ENCODE measurements at regions not wholly inside any gene's neighbourhood (a gene's known extent, or its start where the extent isn't known, plus 50 kb on each side); places are given as distances from the start of the nearest gene placed in this dataset.

GRCh38 chr5:155987265-155987810 lies 339.6 kb upstream of the SGCD start:
- no peak for DNase-seq (ENCODE audit: low spot score)

DNA sequence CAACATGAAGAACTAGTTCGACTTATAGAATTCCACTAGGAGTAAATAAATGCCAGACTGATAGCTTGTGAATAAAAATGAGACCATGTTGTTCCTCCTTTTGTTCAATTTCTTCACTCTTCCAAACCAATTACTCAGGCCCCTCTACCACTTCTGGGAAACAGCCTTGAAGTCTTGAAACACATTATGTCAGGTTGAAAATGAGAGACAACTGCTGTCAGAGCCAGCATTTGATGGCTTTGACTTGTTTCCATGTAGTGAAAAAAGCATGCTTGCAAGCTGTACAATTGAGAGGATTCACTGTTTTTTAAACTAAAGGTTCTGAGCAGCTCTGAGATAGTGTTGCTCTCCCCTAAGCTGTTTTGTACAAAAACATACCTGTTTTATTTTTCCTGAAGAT lies 337.1 kb upstream of the SGCD start:
- no peak for DNase-seq (ENCODE audit: low spot score)

- no peak for DNase-seq (ENCODE audit: low spot score)
Measured at GRCh38 chr5:155996123-155996522, 330.8 kb upstream of the SGCD start.

GRCh38 chr5:155998257-155998656 lies 328.7 kb upstream of the SGCD start:
- DNase-seq (ENCODE audit: low spot score): no peak

DNA sequence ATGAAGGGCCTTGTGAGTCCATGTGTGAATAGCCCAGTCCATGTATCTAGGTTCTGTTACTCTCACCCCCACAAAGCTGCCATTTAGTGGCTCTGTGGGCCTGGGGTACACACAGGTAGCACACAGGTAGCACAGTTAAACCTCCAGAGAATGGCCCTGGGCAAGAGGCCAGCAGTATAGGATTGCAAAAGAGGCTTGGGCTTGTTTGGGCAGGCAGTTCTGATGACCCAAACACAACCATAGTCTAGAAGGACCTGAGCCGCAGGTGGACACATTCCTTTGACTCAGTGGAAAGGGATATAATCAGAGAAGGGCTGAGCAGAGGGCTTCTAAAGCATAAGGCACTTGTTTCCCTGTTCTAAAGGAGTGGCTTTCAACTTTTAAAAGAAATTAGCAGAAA lies 326.8 kb upstream of the SGCD start:
- no peak for DNase-seq (ENCODE audit: low spot score)

GRCh38 chr5:156004754-156005153 lies 322.2 kb upstream of the SGCD start:
- no peak for DNase-seq (ENCODE audit: low spot score)

DNA sequence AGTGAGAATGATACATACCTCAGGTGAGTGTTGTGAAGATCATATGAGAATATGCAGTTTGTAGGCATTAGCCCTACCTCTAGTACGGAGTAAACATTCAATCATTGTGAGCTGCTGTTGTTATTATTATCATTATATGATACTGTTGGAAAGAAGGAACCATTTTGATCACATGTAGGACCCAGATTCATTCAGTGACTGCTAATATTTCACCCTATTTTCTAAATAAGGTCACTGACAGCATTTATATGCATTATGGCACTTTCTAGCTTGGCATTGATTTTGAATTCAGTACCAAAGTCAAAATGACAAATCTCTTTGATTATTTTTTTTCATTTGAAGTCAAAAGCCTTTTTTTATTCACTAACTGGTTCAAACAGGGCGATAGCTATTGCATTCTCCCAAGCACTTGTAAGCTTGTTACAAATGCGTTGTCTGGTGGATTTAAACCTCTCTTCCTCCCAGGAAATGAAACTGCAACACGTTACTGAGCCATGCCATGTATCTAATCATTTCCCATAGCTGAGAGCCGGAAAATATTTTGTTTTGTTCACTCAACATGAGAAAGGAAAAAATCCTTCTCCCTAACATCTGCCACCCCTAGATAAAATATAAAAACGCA lies 320.8 kb upstream of the SGCD start:
- no peak for DNase-seq (ENCODE audit: low spot score)

GRCh38 chr5:156008844-156009243 lies 318.1 kb upstream of the SGCD start:
- DNase-seq (ENCODE audit: low spot score): no peak

GRCh38 chr5:156009583-156009982 lies 317.4 kb upstream of the SGCD start:
- no peak for DNase-seq (ENCODE audit: low spot score)

DNA sequence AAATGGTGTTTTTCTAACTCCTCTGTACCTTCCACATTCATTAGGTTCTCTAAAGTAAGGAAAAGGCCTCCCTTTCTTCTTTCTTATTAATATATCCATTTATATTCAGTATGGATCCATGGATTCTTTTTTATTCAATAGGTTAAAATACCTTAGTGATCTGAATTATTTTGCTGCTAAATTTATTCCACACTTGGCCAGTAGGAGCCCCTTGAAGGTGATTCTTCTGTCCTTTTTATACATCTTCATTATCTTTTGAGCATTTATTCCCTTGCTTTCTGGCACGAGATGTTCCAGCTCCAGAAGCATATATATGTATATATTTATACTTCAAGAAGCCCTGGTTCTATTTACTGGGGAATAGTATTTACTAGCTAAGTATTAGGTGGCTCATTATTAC lies 311.8 kb upstream of the SGCD start:
- no peak for DNase-seq (ENCODE audit: low spot score)

- DNase-seq (ENCODE audit: low spot score): no peak
Measured at GRCh38 chr5:156019130-156019529, 307.8 kb upstream of the SGCD start.

DNA sequence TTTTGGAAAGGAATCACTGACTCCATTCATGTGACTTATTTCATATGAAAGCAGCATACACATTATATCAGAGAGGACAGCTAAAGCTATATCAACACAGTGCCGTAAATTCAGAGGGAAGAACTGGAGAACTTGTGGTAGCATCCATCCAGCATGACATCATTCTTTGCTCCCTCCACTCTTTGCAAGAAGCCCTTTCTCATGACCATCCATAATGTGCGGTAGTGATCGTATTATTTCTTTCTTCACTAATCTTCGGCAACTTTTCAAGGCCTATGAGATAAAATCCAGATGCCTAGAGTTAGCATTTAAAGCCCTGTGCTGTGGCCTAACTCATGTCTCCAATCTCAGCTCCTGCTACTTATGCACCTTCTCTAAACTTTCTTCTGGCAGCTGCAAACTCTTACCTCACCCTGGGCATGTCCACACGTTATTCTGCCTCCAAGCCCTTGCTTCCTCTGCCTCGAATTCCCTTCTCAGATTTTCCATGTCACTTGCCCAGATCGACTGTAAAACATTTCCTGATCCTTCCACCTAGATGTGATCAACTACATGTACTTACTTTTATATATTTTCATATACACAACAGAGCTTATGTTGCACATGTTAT lies 307.3 kb upstream of the SGCD start:
- DNase-seq (ENCODE audit: low spot score): no peak

DNA sequence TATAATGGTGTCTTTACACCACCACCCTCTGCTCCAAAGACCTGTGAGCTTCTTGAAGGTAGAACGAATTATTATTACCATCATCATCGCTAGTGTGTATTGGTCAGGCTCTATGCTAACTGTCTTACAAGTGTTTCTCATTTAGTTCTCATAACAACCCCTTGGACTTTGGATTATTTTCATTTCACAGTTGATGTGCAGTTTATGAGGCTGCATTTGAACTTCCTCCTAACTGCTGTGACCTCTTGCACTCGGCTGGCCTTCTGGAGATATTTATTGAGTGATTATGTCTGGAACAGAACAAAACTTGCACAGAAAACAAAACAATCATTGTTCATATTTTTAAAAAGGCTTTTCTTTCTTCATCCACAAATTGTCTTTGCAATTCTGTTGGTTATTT lies 306.3 kb upstream of the SGCD start:
- DNase-seq (ENCODE audit: low spot score): no peak

GRCh38 chr5:156021866-156022265 lies 305.1 kb upstream of the SGCD start:
- DNase-seq (ENCODE audit: low spot score): no peak

- no peak for DNase-seq (ENCODE audit: low spot score)
Measured at GRCh38 chr5:156025656-156026055, 301.3 kb upstream of the SGCD start.

DNA sequence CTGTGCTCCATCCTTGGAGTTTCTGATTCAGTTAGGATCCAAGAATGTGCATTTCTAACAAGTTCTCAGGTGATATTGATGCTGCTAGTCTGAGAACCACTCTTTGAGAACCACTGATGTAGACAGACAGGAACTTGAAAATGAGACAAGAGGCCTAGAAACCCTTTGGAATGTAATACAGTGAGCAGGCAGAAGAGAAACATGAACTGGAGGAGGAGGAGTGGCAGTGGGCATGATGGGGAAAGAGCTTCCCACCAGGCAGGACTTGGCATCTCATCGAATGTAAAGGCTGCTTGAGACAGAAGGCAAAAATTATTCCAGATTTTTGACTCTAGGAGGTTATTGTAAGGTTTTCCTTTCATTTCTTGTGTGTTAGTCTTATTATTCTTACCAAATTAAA lies 295.8 kb upstream of the SGCD start:
- DNase-seq (ENCODE audit: low spot score): no peak

GRCh38 chr5:156036640-156037039 lies 290.3 kb upstream of the SGCD start:
- DNase-seq (ENCODE audit: low spot score): no peak

- DNase-seq (ENCODE audit: low spot score): no peak
Measured at GRCh38 chr5:156037151-156037909, 289.6 kb upstream of the SGCD start.

DNA sequence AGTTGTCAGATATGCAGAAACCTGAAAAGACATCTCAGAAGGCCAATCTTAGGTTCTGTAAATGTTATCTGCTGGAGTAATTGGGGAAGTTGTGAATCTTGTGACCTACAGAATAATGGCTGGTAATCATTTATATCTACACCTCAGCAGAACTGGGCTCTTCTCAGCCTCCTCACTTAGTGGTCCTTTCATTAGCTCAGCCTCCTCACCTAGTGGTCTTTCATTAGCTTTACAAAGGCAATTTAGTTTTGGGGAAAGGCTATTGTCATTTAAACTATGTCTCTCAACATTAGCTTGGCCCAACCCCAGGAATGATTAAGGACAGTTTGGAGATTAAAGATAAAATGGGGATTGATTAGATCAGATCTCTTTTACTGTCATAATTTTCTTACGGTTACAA lies 284.2 kb upstream of the SGCD start:
- no peak for DNase-seq (ENCODE audit: low spot score)

DNA sequence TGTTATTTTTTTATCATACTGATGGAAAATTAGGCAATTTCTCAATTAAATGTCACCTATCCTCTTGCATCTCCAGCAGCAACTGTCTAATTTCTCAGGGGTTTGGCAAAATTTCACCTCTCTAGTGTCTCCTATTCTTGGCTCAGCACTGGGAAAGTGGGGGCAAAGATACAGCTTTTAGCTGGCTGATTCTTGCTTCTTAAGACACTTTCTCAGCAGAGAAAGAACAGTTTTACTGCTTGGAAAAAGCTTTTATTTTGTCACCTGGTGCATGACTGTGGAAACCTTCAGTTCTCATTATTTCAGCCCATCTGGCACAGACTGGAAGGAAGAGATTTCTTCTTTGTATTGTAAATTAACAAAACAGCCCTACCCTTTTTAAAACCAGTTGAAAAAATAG lies 283.6 kb upstream of the SGCD start:
- DNase-seq (ENCODE audit: low spot score): no peak

- DNase-seq (ENCODE audit: low spot score): no peak
Measured at GRCh38 chr5:156051972-156052371, 275.0 kb upstream of the SGCD start.

GRCh38 chr5:156052656-156053055 lies 274.3 kb upstream of the SGCD start:
- no peak for DNase-seq (ENCODE audit: low spot score)

DNA sequence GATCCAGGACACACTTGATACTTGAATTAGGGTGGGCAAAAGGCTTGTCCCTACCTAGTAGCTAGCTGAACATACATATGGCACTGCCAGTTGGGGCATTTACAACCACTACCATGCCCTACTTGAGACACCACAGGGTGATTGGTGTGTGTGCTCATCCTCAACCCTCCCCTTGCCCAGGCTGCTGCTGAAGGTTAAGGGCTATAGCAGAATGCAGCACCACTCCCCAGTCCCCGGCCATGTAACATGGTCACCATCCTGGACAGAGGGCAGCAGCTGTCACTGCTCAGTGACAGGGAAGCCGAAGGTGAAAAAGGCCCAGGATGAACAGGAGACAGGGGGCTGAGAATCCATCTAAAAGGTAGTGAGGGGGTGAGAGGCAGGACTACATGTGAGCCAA lies 273.9 kb upstream of the SGCD start:
- no peak for DNase-seq (ENCODE audit: low spot score)
